GM10266 (cell line): ENCODE measurements at regions not wholly inside any gene's neighbourhood (a gene's known extent, or its start where the extent isn't known, plus 50 kb on each side); places are given as distances from the start of the nearest gene placed in this dataset.

Experiments used
- DNase-seq: peaks from one replicate; pipeline ENCODE4 v3.0.0; 2012; ENCODE audit errors: extremely low spot score
- CTCF ChIP-seq: IDR thresholded peaks from 2 replicates; pipeline ENCODE4 v1.5.1; 2012; ENCODE audit warnings: mild to moderate bottlenecking, low read depth; ENCODE audit not compliant: control insufficient read depth, insufficient read depth; ENCODE audit errors: missing control alignments

- no peak for TF ChIP-seq CTCF
- no peak for DNase-seq
These were observed 431.2 kb downstream of the GPM6A start for GRCh38 chr4:175380841-175381240.

- no peak for DNase-seq
- TF ChIP-seq CTCF = no peak
These were observed 426.3 kb downstream of the GPM6A start for GRCh38 chr4:175385797-175386196.

- no peak for TF ChIP-seq CTCF
These were observed 425.1 kb downstream of the GPM6A start for GRCh38 chr4:175386776-175387507.

GRCh38 chr4:175394208-175394607 lies 417.9 kb downstream of the GPM6A start:
- no peak for DNase-seq
- no peak for TF ChIP-seq CTCF

More at GRCh38 chr4:175386776-175387507, 425.1 kb downstream of the GPM6A start:
- no peak for DNase-seq

- DNase-seq = no peak
These were observed 406.1 kb downstream of the GPM6A start for GRCh38 chr4:175405961-175406360.

GRCh38 chr4:175407926-175408325 lies 404.1 kb downstream of the GPM6A start:
- no peak for DNase-seq
- TF ChIP-seq CTCF = no peak

More at GRCh38 chr4:175405961-175406360, 406.1 kb downstream of the GPM6A start:
- TF ChIP-seq CTCF = no peak

GRCh38 chr4:175411251-175411650 lies 400.8 kb downstream of the GPM6A start:
- no peak for TF ChIP-seq CTCF
- no peak for DNase-seq
